GM23248 (cell line): ENCODE measurements at regions not wholly inside any gene's neighbourhood (a gene's known extent, or its start where the extent isn't known, plus 50 kb on each side); places are given as distances from the start of the nearest gene placed in this dataset.

Source experiments
- EZH2 ChIP-seq: fragments of 200-600 bp; sonication (generic); IDR thresholded peaks from 2 replicates; pipeline ENCODE4 v1.6.1; 2018; ENCODE audit warnings: antibody characterized with exemption, mild to moderate bottlenecking; ENCODE audit not compliant: insufficient read depth, poor library complexity, severe bottlenecking
- EZH2phosphoT487 ChIP-seq: fragments of 200-600 bp; sonication (generic); IDR thresholded peaks from 2 replicates; pipeline ENCODE4 v1.6.1; 2018; ENCODE audit warnings: antibody characterized with exemption, moderate library complexity, mild to moderate bottlenecking, low read depth; ENCODE audit not compliant: insufficient read depth

DNA sequence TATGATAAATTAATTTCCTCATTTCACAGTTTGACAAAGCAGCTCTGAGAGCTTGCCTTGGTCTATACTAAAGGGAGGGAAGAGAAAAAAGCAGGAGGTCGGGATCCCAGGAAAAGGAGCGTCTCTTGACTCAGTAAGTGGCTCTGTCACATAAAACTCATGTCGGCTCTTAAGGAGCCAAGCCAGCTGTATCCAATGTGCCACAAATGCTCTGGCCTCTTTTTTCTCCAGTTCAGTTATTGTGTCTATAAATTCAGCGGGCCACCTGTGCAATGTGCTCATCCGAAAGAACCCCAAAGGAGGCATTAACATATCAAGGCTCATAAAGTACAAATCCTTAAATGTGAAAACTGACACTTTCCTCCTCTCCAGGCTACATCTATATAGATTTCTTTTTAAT is 337.7 kb upstream of the FAM241A start:
- TF ChIP-seq EZH2 (no peak), EZH2phosphoT487 (no peak)
